ENCODE measurements at regions not wholly inside any gene's neighbourhood (a gene's known extent, or its start where the extent isn't known, plus 50 kb on each side); places are given as distances from the start of the nearest gene placed in this dataset.

DNA sequence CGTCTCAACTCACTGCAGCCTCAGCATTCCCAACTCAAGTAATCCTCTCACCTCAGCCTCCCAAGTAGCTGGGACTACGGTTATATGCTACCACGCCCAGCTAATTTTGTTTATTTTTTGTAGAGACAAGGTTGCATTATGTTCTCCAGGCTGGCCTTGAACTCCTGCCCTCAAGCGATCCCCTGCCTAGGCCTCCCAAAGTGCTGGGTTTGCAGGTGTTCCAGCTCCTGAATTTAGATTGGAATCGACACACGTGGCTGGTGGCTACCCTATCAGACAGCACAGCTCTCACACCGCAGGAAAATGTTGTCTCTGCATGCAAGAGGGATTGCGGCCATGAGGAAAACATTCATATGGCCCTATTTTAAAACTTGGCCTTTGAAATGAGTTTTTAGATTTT, 76.7 kb upstream of the GALNT2 start:
- TF ChIP-seq, protein P1, sequence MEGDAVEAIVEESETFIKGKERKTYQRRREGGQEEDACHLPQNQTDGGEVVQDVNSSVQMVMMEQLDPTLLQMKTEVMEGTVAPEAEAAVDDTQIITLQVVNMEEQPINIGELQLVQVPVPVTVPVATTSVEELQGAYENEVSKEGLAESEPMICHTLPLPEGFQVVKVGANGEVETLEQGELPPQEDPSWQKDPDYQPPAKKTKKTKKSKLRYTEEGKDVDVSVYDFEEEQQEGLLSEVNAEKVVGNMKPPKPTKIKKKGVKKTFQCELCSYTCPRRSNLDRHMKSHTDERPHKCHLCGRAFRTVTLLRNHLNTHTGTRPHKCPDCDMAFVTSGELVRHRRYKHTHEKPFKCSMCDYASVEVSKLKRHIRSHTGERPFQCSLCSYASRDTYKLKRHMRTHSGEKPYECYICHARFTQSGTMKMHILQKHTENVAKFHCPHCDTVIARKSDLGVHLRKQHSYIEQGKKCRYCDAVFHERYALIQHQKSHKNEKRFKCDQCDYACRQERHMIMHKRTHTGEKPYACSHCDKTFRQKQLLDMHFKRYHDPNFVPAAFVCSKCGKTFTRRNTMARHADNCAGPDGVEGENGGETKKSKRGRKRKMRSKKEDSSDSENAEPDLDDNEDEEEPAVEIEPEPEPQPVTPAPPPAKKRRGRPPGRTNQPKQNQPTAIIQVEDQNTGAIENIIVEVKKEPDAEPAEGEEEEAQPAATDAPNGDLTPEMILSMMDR (IDR thresholded peaks at IDR 0.05; ENCODE audit: insufficient read depth, low read length): no peak
- no peak for TF ChIP-seq GABPA (IDR thresholded peaks at IDR 0.05; ENCODE audit: low read depth)
- TF ChIP-seq REST (IDR thresholded peaks at IDR 0.05; ENCODE audit: insufficient replicate concordance, low read depth): no peak
- TF ChIP-seq POLR2AphosphoS5 (IDR thresholded peaks at IDR 0.05; ENCODE audit: low read depth): no peak

Data from HL-60 (cell line).